ENCODE measurements at regions not wholly inside any gene's neighbourhood (a gene's known extent, or its start where the extent isn't known, plus 50 kb on each side); places are given as distances from the start of the nearest gene placed in this dataset.
"Not testable (repeated sequence)": the region's sequence is repeated elsewhere in the genome, so short reads cannot be mapped to it uniquely, and the experiment has no call there.

DNA sequence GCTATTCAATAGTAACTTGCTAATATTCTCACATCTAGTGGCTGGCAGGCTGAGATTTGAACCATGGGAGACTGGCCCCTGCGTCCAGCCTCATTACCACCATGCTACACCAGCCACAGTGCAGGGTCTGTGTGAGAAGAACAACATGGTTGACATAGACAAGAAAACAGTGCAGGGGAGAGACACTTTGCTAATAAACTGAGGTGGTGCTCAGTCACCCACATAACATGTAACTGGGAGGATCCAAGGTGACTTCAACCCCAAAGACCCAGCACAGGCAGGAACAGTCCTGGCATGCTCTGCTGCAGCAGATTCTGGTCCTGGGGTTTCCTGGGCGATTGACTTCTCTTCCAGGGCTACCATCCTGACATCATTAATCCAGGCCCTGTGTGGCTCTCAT is 143.1 kb downstream of the CSNK2A3 start:
- Histone ChIP-seq H3K27ac (ENCODE audit: poor library complexity, severe bottlenecking) (no peak overlapping the region), H3K36me3 (ENCODE audit: low read depth) (no peaks in the 10 kb centered on the region), H3K4me1 (ENCODE audit: insufficient read depth, poor library complexity, severe bottlenecking) (peaks cover 7% of the 10 kb centered on the region), H3K9me3 (ENCODE audit: severe bottlenecking) (no peaks in the 10 kb centered on the region), H3K4me3 (ENCODE audit: severe bottlenecking) (no peak overlapping the region), H3K27me3 (ENCODE audit: insufficient read depth, poor library complexity, severe bottlenecking) (no peaks in the 10 kb centered on the region)
- ATAC-seq (ENCODE audit: low read depth) (no peak), DNase-seq (ENCODE audit: low spot score) (no peak)
- TF ChIP-seq, protein P1, sequence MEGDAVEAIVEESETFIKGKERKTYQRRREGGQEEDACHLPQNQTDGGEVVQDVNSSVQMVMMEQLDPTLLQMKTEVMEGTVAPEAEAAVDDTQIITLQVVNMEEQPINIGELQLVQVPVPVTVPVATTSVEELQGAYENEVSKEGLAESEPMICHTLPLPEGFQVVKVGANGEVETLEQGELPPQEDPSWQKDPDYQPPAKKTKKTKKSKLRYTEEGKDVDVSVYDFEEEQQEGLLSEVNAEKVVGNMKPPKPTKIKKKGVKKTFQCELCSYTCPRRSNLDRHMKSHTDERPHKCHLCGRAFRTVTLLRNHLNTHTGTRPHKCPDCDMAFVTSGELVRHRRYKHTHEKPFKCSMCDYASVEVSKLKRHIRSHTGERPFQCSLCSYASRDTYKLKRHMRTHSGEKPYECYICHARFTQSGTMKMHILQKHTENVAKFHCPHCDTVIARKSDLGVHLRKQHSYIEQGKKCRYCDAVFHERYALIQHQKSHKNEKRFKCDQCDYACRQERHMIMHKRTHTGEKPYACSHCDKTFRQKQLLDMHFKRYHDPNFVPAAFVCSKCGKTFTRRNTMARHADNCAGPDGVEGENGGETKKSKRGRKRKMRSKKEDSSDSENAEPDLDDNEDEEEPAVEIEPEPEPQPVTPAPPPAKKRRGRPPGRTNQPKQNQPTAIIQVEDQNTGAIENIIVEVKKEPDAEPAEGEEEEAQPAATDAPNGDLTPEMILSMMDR (IDR thresholded peaks at IDR 0.05; ENCODE audit: poor library complexity, severe bottlenecking): no peak

DNA sequence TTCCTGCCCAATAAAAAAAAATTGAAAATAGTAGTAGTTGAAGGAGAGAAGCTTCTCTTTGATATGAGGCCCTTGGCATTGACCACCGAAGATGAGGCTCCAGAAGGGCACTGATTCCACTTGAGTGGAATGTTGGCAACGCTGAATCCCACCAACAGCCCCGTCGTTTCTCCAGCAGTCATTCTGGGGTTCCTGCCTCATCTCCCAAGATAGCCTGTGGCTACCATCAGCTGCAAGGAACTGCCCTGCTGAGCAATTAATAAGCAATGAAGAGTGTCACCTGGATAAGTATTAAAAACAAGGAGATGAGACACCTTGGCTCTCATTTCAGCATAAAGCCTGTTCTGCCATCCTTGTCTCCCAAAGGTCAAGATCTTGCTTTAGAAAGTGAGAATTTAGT is 144.1 kb downstream of the CSNK2A3 start:
- Histone ChIP-seq H3K27ac (ENCODE audit: poor library complexity, severe bottlenecking) (no peak overlapping the region), H3K27me3 (ENCODE audit: insufficient read depth, poor library complexity, severe bottlenecking) (no peaks in the 10 kb centered on the region), H3K4me3 (ENCODE audit: severe bottlenecking) (no peak overlapping the region), H3K4me1 (ENCODE audit: insufficient read depth, poor library complexity, severe bottlenecking) (peaks cover 7% of the 10 kb centered on the region), H3K36me3 (ENCODE audit: low read depth) (no peaks in the 10 kb centered on the region), H3K9me3 (ENCODE audit: severe bottlenecking) (no peaks in the 10 kb centered on the region)
- no peak for DNase-seq (ENCODE audit: low spot score)
- TF ChIP-seq, protein P1 (IDR thresholded peaks at IDR 0.05; ENCODE audit: poor library complexity, severe bottlenecking): no peak
- no peak for ATAC-seq (ENCODE audit: low read depth)

DNA sequence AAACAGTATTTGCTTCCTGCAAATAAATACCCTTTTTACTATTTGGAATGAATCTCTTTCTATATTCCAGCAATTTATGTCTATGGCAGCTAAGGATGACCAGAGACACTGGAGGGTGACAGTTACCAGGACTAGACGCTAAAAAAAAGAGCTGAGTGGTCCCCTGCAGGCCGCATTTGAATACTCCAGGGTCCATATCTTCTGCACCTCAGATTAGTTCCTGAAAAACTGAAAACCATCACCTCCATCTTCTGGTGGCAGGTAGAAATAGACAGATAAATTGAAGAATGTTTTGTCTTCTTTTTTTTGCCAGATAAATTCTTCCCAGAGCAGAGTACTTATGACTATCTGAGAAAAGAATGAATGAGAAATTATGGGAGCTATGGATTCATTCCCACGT is 145.6 kb downstream of the CSNK2A3 start:
- H3K36me3 ChIP-seq (ENCODE audit: low read depth): no peaks in the 10 kb centered on the region
- H3K27ac ChIP-seq (ENCODE audit: poor library complexity, severe bottlenecking): no peak overlapping the region
- no peak for DNase-seq (ENCODE audit: low spot score)
- H3K4me3 ChIP-seq (ENCODE audit: severe bottlenecking): no peak overlapping the region
- H3K4me1 ChIP-seq (ENCODE audit: insufficient read depth, poor library complexity, severe bottlenecking): peaks cover 7% of the 10 kb centered on the region
- no peaks in the 10 kb centered on the region for H3K27me3 ChIP-seq (ENCODE audit: insufficient read depth, poor library complexity, severe bottlenecking)
- no peaks in the 10 kb centered on the region for H3K9me3 ChIP-seq (ENCODE audit: severe bottlenecking)
- ATAC-seq (ENCODE audit: low read depth): no peak
- TF ChIP-seq, protein P1 (IDR thresholded peaks at IDR 0.05; ENCODE audit: poor library complexity, severe bottlenecking): no peak

DNA sequence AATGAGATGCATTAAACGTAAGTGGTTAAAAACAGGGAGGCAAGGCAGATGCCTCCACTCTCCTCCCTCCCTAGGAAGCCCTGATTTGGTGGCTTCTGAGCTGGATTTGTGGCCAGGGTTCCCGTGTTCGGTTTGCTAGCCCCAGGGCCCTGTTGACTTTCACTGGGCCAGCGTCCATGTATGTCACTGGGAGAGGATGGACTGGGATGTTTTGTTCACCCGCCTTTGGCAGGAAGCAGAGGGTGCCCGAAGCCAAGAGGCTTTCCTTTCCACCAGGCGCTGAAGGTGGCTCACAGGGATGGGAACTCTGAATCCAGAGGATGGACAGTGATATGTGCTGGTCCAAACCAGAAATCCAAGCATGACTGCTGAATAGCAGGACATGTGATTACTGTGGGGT is 146.6 kb downstream of the CSNK2A3 start:
- no peaks in the 10 kb centered on the region for H3K27me3 ChIP-seq (ENCODE audit: insufficient read depth, poor library complexity, severe bottlenecking)
- TF ChIP-seq, protein P1 (IDR thresholded peaks at IDR 0.05; ENCODE audit: poor library complexity, severe bottlenecking): no peak
- no peaks in the 10 kb centered on the region for H3K36me3 ChIP-seq (ENCODE audit: low read depth)
- no peak overlapping the region for H3K27ac ChIP-seq (ENCODE audit: poor library complexity, severe bottlenecking)
- H3K4me3 ChIP-seq (ENCODE audit: severe bottlenecking): no peak overlapping the region
- ATAC-seq (ENCODE audit: low read depth): no peak
- peaks cover 3% of the 10 kb centered on the region for H3K4me1 ChIP-seq (ENCODE audit: insufficient read depth, poor library complexity, severe bottlenecking)
- no peak for DNase-seq (ENCODE audit: low spot score)
- no peaks in the 10 kb centered on the region for H3K9me3 ChIP-seq (ENCODE audit: severe bottlenecking)

DNA sequence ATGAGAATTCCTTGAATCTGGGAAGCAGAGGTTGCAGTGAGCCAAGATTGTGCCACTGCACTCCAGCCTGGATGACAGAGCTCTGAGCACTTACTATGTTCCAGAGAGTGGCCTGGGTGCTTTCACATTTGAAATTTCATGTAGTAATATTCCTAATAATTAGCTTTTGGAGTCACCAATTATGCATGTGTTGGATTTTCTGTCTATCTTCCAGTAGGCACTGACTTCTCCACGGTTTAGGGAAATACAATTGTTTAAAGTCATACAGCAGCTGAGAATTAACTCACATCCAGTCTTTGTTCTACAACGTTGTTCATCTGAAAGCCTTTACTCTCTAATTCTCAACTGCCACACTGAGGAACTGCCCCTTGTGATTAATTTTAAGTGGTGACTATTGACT is 150.2 kb downstream of the CSNK2A3 start:
- Histone ChIP-seq H3K36me3 (ENCODE audit: low read depth) (no peaks in the 10 kb centered on the region), H3K9me3 (ENCODE audit: severe bottlenecking) (no peaks in the 10 kb centered on the region), H3K4me3 (ENCODE audit: severe bottlenecking) (no peak overlapping the region), H3K27me3 (ENCODE audit: insufficient read depth, poor library complexity, severe bottlenecking) (no peaks in the 10 kb centered on the region), H3K4me1 (ENCODE audit: insufficient read depth, poor library complexity, severe bottlenecking) (no peaks in the 10 kb centered on the region), H3K27ac (ENCODE audit: poor library complexity, severe bottlenecking) (no peak overlapping the region)
- DNase-seq (ENCODE audit: low spot score) (no peak), ATAC-seq (ENCODE audit: low read depth) (no peak)
- TF ChIP-seq, protein P1 (IDR thresholded peaks at IDR 0.05; ENCODE audit: poor library complexity, severe bottlenecking): no peak

DNA sequence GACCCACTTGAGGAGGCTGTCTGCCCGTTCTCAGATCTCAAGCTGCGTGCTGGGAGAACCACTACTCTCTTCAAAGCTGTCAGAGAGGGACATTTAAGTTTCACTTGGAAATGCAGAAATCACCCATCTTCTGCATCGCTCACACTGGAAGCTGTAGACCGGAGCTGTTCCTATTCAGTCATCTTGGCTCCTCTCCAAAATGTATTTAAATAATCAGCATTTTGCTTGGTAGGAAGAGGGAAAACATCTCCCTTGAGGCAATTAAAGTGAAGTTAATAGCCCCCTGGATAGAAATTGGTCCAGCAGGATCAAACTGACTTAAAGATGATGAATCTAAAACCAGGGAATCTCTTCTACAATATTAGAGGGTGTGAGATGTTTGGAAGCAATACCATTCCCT is 151.7 kb downstream of the CSNK2A3 start:
- DNase-seq (ENCODE audit: low spot score); H3K27ac ChIP-seq (ENCODE audit: poor library complexity, severe bottlenecking); H3K36me3 ChIP-seq (ENCODE audit: low read depth); H3K27me3 ChIP-seq (ENCODE audit: insufficient read depth, poor library complexity, severe bottlenecking); ATAC-seq (ENCODE audit: low read depth); H3K9me3 ChIP-seq (ENCODE audit: severe bottlenecking); H3K4me3 ChIP-seq (ENCODE audit: severe bottlenecking); H3K4me1 ChIP-seq (ENCODE audit: insufficient read depth, poor library complexity, severe bottlenecking): not testable (repeated sequence)
